Nephron (organoid): ENCODE measurements at regions not wholly inside any gene's neighbourhood (a gene's known extent, or its start where the extent isn't known, plus 50 kb on each side); places are given as distances from the start of the nearest gene placed in this dataset.

Source experiments
- H3K27ac Mint-ChIP-seq, 3 experiments: 2 replicates each; pipeline ENCODE4 v1.8.0; 2020; ENCODE audit warnings: mixed read lengths in 3 of 3, mild to moderate bottlenecking in 2 of 3, moderate library complexity in 1 of 3
- H3K27me3 Mint-ChIP-seq: 2 replicates; pipeline ENCODE4 v1.8.0; 2021; ENCODE audit warnings: low read depth, mild to moderate bottlenecking, moderate library complexity, mixed read lengths
- H3K36me3 Mint-ChIP-seq: 2 replicates; pipeline ENCODE4 v1.8.0; 2020; ENCODE audit warnings: low read depth, mixed read lengths
- H3K4me1 Mint-ChIP-seq: 2 replicates; pipeline ENCODE4 v1.8.0; 2020; ENCODE audit warnings: mixed read lengths
- H3K4me3 Mint-ChIP-seq, 3 experiments: 2 replicates each; pipeline ENCODE4 v1.8.0; 2020; ENCODE audit warnings: mild to moderate bottlenecking in 3 of 3, mixed read lengths in 3 of 3, moderate library complexity in 2 of 3
- H3K9me3 Mint-ChIP-seq: 2 replicates; pipeline ENCODE4 v1.8.0; 2020; ENCODE audit warnings: mixed read lengths
- TF ChIP-seq, protein P1 (sequence below), 3 experiments: fragments of 200-600 bp; sonication (generic); IDR thresholded peaks; one replicate each; pipeline ENCODE4 v1.5.0; 2021; ENCODE audit warnings: antibody characterized with exemption in 3 of 3; ENCODE audit not compliant: unreplicated experiment in 3 of 3

- no peaks in the 10 kb centered on the region for H3K4me1 Mint-ChIP-seq
- no peaks in the 10 kb centered on the region for H3K27me3 Mint-ChIP-seq
- H3K27ac Mint-ChIP-seq: no peak overlapping the region
- H3K4me3 Mint-ChIP-seq: no peak overlapping the region
- H3K36me3 Mint-ChIP-seq: no peaks in the 10 kb centered on the region
- H3K9me3 Mint-ChIP-seq: no peaks in the 10 kb centered on the region
- TF ChIP-seq, protein P1, sequence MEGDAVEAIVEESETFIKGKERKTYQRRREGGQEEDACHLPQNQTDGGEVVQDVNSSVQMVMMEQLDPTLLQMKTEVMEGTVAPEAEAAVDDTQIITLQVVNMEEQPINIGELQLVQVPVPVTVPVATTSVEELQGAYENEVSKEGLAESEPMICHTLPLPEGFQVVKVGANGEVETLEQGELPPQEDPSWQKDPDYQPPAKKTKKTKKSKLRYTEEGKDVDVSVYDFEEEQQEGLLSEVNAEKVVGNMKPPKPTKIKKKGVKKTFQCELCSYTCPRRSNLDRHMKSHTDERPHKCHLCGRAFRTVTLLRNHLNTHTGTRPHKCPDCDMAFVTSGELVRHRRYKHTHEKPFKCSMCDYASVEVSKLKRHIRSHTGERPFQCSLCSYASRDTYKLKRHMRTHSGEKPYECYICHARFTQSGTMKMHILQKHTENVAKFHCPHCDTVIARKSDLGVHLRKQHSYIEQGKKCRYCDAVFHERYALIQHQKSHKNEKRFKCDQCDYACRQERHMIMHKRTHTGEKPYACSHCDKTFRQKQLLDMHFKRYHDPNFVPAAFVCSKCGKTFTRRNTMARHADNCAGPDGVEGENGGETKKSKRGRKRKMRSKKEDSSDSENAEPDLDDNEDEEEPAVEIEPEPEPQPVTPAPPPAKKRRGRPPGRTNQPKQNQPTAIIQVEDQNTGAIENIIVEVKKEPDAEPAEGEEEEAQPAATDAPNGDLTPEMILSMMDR (IDR thresholded peaks at IDR 0.05; ENCODE audit: unreplicated experiment in 3 of 3): no peak
Observed at GRCh38 chr5:24788829-24789514, 144.2 kb upstream of the CDH10 start.

GRCh38 chr5:24786108-24786507 lies 141.3 kb upstream of the CDH10 start:
- H3K36me3 Mint-ChIP-seq: no peaks in the 10 kb centered on the region
- TF ChIP-seq, protein P1 (IDR thresholded peaks at IDR 0.05; ENCODE audit: unreplicated experiment in 3 of 3): no peak
- H3K27me3 Mint-ChIP-seq: no peaks in the 10 kb centered on the region
- H3K27ac Mint-ChIP-seq: no peak overlapping the region
- H3K4me3 Mint-ChIP-seq: no peak overlapping the region
- H3K9me3 Mint-ChIP-seq: no peaks in the 10 kb centered on the region
- H3K4me1 Mint-ChIP-seq: no peaks in the 10 kb centered on the region

- Mint-ChIP-seq H3K4me1 (no peaks in the 10 kb centered on the region), H3K4me3 (no peak overlapping the region), H3K27me3 (no peaks in the 10 kb centered on the region), H3K9me3 (no peaks in the 10 kb centered on the region), H3K27ac (no peak overlapping the region), H3K36me3 (no peaks in the 10 kb centered on the region)
- TF ChIP-seq, protein P1 (IDR thresholded peaks at IDR 0.05; ENCODE audit: unreplicated experiment in 3 of 3): no peak
Observed at GRCh38 chr5:24783596-24783995, 138.8 kb upstream of the CDH10 start.

- H3K9me3 Mint-ChIP-seq: no peaks in the 10 kb centered on the region
- TF ChIP-seq, protein P1 (IDR thresholded peaks at IDR 0.05; ENCODE audit: unreplicated experiment in 3 of 3): no peak
- H3K4me3 Mint-ChIP-seq: no peak overlapping the region
- H3K27me3 Mint-ChIP-seq: no peaks in the 10 kb centered on the region
- H3K27ac Mint-ChIP-seq: no peak overlapping the region
- no peaks in the 10 kb centered on the region for H3K4me1 Mint-ChIP-seq
- no peaks in the 10 kb centered on the region for H3K36me3 Mint-ChIP-seq
Observed at GRCh38 chr5:24777392-24777791, 132.6 kb upstream of the CDH10 start.

GRCh38 chr5:24773261-24773660 lies 128.5 kb upstream of the CDH10 start:
- H3K9me3 Mint-ChIP-seq: no peaks in the 10 kb centered on the region
- TF ChIP-seq, protein P1 (IDR thresholded peaks at IDR 0.05; ENCODE audit: unreplicated experiment in 3 of 3): no peak
- H3K27ac Mint-ChIP-seq: peak overlapping the region in 2 of 3 experiments; percentile 8 to 71
- H3K4me3 Mint-ChIP-seq: no peak overlapping the region
- H3K4me1 Mint-ChIP-seq: no peaks in the 10 kb centered on the region
- H3K27me3 Mint-ChIP-seq: no peaks in the 10 kb centered on the region
- H3K36me3 Mint-ChIP-seq: no peaks in the 10 kb centered on the region

DNA sequence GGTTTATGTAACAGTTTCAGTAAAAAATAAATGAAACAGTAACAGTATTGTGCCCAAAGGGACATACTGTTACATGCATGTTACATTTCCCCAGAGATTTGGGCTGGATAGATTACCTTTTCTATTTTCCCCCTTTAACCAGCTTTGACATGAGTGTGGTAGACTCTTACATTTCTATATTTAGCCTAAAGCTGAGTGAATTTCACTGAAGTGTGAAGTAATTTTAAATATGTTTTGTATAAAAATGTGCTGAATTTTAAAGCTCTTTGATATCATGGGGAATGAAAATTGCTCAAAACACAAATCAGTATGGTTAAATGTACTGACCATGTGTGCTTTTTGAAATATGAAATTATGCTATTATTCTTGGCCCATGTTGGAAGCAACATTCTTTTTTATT lies 122.3 kb upstream of the CDH10 start:
- Mint-ChIP-seq H3K27ac (no peak overlapping the region), H3K36me3 (no peaks in the 10 kb centered on the region), H3K27me3 (no peaks in the 10 kb centered on the region), H3K4me1 (no peaks in the 10 kb centered on the region), H3K4me3 (no peak overlapping the region), H3K9me3 (peaks cover 2% of the 10 kb centered on the region)
- TF ChIP-seq, protein P1 (IDR thresholded peaks at IDR 0.05; ENCODE audit: unreplicated experiment in 3 of 3): no peak
